Lung (tissue), 11 donors: ENCODE measurements at regions not wholly inside any gene's neighbourhood (a gene's known extent, or its start where the extent isn't known, plus 50 kb on each side); places are given as distances from the start of the nearest gene placed in this dataset.

Experiments used
- ATAC-seq: fragments of 200-7000 bp; cut with Tn5 transposase; one replicate; pipeline ENCODE4 v1.9.1; 2020; ENCODE audit warnings: moderate number of reproducible peaks; ENCODE audit not compliant: insufficient read depth, low FRiP score
- DNase-seq, 3 donors: peaks; one replicate each; pipeline ENCODE4 v3.0.0-alpha.2; 2013 to 2017
- H3K27ac ChIP-seq, 2 donors: one replicate each; pipeline ENCODE4 v1.5.1; 2013; ENCODE audit warnings: mild to moderate bottlenecking in 2 of 2, moderate library complexity in 2 of 2, control low read depth in 1 of 2, inconsistent platforms in 1 of 2, low read depth in 1 of 2, low read length in 1 of 2
- H3K27me3 ChIP-seq, 3 donors: one replicate each; pipeline ENCODE4 v1.5.1; 2013; ENCODE audit warnings: low read length in 2 of 3; ENCODE audit not compliant: control insufficient read depth in 3 of 3, insufficient read depth in 3 of 3
- H3K36me3 ChIP-seq, 4 donors: one replicate each; pipeline ENCODE4 v1.5.1; 2013; ENCODE audit warnings: low read length in 4 of 4, mild to moderate bottlenecking in 1 of 4, moderate library complexity in 1 of 4; ENCODE audit not compliant: control insufficient read depth in 4 of 4, insufficient read depth in 4 of 4
- H3K4me1 ChIP-seq, 5 donors: one replicate each; pipeline ENCODE4 v1.5.1; 2013; ENCODE audit warnings: low read length in 5 of 5, mild to moderate bottlenecking in 2 of 5, moderate library complexity in 1 of 5; ENCODE audit not compliant: control insufficient read depth in 5 of 5, insufficient read depth in 5 of 5
- H3K4me3 ChIP-seq: one replicate; pipeline ENCODE4 v1.5.1; 2013; ENCODE audit warnings: mild to moderate bottlenecking, control low read depth, moderate library complexity
- H3K9ac ChIP-seq, 2 donors: one replicate each; pipeline ENCODE4 v1.5.1; 2013; ENCODE audit warnings: low read length in 2 of 2, control low read depth in 1 of 2; ENCODE audit not compliant: insufficient read depth in 1 of 2
- H3K9me3 ChIP-seq, 4 donors: one replicate each; pipeline ENCODE4 v1.5.1; 2013; ENCODE audit warnings: low read length in 3 of 4, mild to moderate bottlenecking in 1 of 4, moderate library complexity in 1 of 4; ENCODE audit not compliant: control insufficient read depth in 4 of 4, insufficient read depth in 3 of 4
- WGBS, 2 donors: extraction: QIAGEN DNeasy Blood & Tissue Kit; methylation state at CpG; one replicate each; pipeline ENCODE4 v1.1.7; 2013; 5-methylcytosine and 5-hydroxymethylcytosine counted together
- TF ChIP-seq, protein P1 (sequence below): IDR thresholded peaks from 2 replicates; pipeline ENCODE4 v1.5.1; 2012; ENCODE audit warnings: mild to moderate bottlenecking; ENCODE audit errors: control extremely low read depth, extremely low read depth
- donor health status: control.
- donor health status: control.
- donor health status: Bipolar disorder and iron deficiency.
- donor health status: healthy.
- donor health status: DM: yes; HTN: yes; CAD: no.

DNA sequence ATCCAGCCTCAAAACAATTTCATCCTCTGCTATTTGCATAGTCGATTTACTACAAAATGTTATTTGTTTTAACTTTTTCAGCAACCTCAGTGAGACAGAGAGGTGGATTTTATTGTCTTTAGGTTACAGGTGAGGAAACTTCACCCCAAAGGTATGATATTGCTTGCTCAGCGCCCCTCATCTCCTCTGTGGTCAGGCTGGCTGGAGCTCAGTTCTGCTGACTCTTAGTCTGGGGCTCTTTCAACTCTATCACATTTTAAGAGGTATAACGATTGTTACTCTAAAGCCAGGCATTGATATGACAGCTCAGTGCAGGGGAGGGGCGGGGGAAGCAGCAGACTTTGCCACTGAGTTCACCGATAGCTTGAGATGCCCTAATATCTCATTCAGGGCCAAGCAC, 103.0 kb upstream of the DPH6 start:
- TF ChIP-seq, protein P1, sequence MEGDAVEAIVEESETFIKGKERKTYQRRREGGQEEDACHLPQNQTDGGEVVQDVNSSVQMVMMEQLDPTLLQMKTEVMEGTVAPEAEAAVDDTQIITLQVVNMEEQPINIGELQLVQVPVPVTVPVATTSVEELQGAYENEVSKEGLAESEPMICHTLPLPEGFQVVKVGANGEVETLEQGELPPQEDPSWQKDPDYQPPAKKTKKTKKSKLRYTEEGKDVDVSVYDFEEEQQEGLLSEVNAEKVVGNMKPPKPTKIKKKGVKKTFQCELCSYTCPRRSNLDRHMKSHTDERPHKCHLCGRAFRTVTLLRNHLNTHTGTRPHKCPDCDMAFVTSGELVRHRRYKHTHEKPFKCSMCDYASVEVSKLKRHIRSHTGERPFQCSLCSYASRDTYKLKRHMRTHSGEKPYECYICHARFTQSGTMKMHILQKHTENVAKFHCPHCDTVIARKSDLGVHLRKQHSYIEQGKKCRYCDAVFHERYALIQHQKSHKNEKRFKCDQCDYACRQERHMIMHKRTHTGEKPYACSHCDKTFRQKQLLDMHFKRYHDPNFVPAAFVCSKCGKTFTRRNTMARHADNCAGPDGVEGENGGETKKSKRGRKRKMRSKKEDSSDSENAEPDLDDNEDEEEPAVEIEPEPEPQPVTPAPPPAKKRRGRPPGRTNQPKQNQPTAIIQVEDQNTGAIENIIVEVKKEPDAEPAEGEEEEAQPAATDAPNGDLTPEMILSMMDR = no peak
- Histone ChIP-seq H3K27ac (no peak overlapping the region), H3K36me3 (no peaks in the 10 kb centered on the region), H3K9ac (no peak overlapping the region), H3K4me1 (no peaks in the 10 kb centered on the region), H3K27me3 (no peaks in the 10 kb centered on the region), H3K9me3 (no peaks in the 10 kb centered on the region), H3K4me3 (no peak overlapping the region)
- ATAC-seq (no peak), DNase-seq (no peak)
- 87 to 88% methylated on average over 5 of the region's 5 CpGs for WGBS, 2 donors

GRCh38 chr15:35649575-35649974, 103.6 kb upstream of the DPH6 start:
- H3K36me3 ChIP-seq = no peaks in the 10 kb centered on the region
- WGBS, 2 donors = 91 to 95% methylated on average over 4 of the region's 4 CpGs
- H3K9me3 ChIP-seq = no peaks in the 10 kb centered on the region
- H3K4me3 ChIP-seq = no peak overlapping the region
- no peak overlapping the region for H3K9ac ChIP-seq
- H3K27me3 ChIP-seq = no peaks in the 10 kb centered on the region
- H3K27ac ChIP-seq = no peak overlapping the region
- H3K4me1 ChIP-seq = no peaks in the 10 kb centered on the region
- TF ChIP-seq, protein P1 = no peak
- no peak for ATAC-seq
- DNase-seq = no peak

GRCh38 chr15:35654332-35654731, 108.4 kb upstream of the DPH6 start:
- ATAC-seq = no peak
- no peaks in the 10 kb centered on the region for H3K36me3 ChIP-seq
- no peaks in the 10 kb centered on the region for H3K9me3 ChIP-seq
- TF ChIP-seq, protein P1 = no peak
- H3K4me3 ChIP-seq = no peak overlapping the region
- H3K27me3 ChIP-seq = no peaks in the 10 kb centered on the region
- no peak overlapping the region for H3K9ac ChIP-seq
- no peak for DNase-seq
- H3K27ac ChIP-seq = no peak overlapping the region
- no peaks in the 10 kb centered on the region for H3K4me1 ChIP-seq
- WGBS, 2 donors = 66 to 78% methylated on average over 3 of the region's 3 CpGs

DNA sequence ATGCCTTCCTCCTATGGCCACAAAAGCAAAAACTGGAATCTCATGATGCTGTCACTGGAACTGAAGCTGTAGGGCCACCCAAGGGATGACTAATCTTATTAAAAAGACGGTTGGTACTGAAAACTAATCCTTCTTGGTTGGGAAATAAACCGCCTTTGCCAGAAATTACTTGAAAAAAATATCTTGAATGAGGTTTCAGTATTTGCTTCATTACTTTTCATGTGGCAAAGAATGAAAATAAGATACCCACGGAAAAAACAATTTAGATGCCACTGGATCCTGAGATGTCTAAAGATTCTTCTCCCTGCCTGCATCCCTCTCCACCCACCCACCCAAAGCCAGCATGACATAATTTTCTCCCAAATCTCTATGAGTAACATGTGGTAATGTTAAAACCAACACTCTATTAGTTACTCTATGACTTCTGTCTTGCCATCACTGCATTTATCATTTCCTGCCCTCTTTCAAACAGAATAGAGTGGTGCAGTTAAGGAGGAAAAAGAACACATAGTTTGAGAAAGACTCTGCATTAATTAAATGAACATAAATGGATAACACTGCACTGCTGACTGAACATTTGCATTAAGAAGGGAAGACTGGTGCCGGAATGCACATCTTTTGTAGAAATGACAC, 111.8 kb upstream of the DPH6 start:
- ATAC-seq (no peak), DNase-seq (peak in 2 of 3 donors; percentile 13 to 38)
- Histone ChIP-seq H3K4me3 (no peak overlapping the region), H3K9me3 (no peaks in the 10 kb centered on the region), H3K27ac (no peak overlapping the region), H3K27me3 (no peaks in the 10 kb centered on the region), H3K4me1 (no peaks in the 10 kb centered on the region), H3K9ac (no peak overlapping the region), H3K36me3 (no peaks in the 10 kb centered on the region)
- 60 to 66% methylated on average over 4 of the region's 4 CpGs for WGBS, 2 donors
- TF ChIP-seq, protein P1 = no peak
